Omental fat pad (tissue), 3 donors: ENCODE measurements at regions not wholly inside any gene's neighbourhood (a gene's known extent, or its start where the extent isn't known, plus 50 kb on each side); places are given as distances from the start of the nearest gene placed in this dataset.

ENCODE experiments used
- ATAC-seq: fragments of 150-250 bp; one replicate; pipeline ENCODE4 v1.9.1; 2016; ENCODE audit warnings: mild to moderate bottlenecking, moderate library complexity; ENCODE audit not compliant: low FRiP score
- DNase-seq: peaks from one replicate; pipeline ENCODE4 v3.0.0-alpha.2; 2019; ENCODE audit warnings: low spot score
- CTCF ChIP-seq, 3 donors: fragments of 450-650 bp; IDR thresholded peaks; one replicate each; pipeline ENCODE4 v1.5.1; 2016 to 2017; ENCODE audit warnings: antibody characterized with exemption in 3 of 3, mild to moderate bottlenecking in 3 of 3, moderate library complexity in 2 of 3

- ATAC-seq, result no peak
- no peak for TF ChIP-seq CTCF (IDR thresholded peaks at IDR 0.05)
- DNase-seq, result no peak
Measured at GRCh38 chr12:91401190-91401589, 218.6 kb upstream of the DCN start.

- DNase-seq, result no peak
- TF ChIP-seq CTCF (IDR thresholded peaks at IDR 0.05), result no peak
- ATAC-seq, result no peak
Measured at GRCh38 chr12:91400271-91400670, 217.7 kb upstream of the DCN start.

GRCh38 chr12:91397866-91398532 is 215.4 kb upstream of the DCN start:
- TF ChIP-seq CTCF (IDR thresholded peaks at IDR 0.05), result no peak
- ATAC-seq (no peak), DNase-seq (no peak)

- DNase-seq (no peak), ATAC-seq (no peak)
- no peak for TF ChIP-seq CTCF (IDR thresholded peaks at IDR 0.05)
Measured at GRCh38 chr12:91396293-91396692, 213.7 kb upstream of the DCN start.

- DNase-seq, result no peak
- no peak for ATAC-seq
- TF ChIP-seq CTCF (IDR thresholded peaks at IDR 0.05), result no peak
Measured at GRCh38 chr12:91395628-91396135, 213.1 kb upstream of the DCN start.

- ATAC-seq, result no peak
- no peak for DNase-seq
- no peak for TF ChIP-seq CTCF (IDR thresholded peaks at IDR 0.05)
Measured at GRCh38 chr12:91394903-91395302, 212.3 kb upstream of the DCN start.

GRCh38 chr12:91388573-91388972 is 206.0 kb upstream of the DCN start:
- no peak for TF ChIP-seq CTCF (IDR thresholded peaks at IDR 0.05)
- DNase-seq (no peak), ATAC-seq (no peak)
